ENCODE measurements at regions not wholly inside any gene's neighbourhood (a gene's known extent, or its start where the extent isn't known, plus 50 kb on each side); places are given as distances from the start of the nearest gene placed in this dataset.
"Not testable (repeated sequence)": the region's sequence is repeated elsewhere in the genome, so short reads cannot be mapped to it uniquely, and the experiment has no call there.

DNA sequence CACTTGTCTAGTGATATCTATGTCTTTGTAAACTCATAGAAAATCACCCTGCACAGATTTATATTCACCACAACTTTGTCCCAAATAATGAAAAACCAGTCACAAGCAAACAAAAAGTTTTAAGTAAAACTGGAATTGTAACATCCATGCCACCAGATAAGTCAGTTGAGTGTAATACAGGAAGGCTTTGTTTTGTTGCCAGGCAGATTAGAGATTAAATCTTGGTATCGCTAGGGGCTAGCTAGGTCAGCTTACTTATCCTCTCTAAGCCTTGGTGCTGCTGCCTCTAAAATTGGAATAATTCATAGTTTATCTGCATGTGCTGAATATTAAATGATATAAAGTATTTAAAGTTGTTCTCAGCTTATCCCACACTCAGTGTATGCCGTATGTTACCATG is 1062.5 kb downstream of the CDH9 start:
- DNase-seq (no peak), ATAC-seq (ENCODE audit: insufficient read depth, low FRiP score) (no peak)
- 71 to 90% methylated on average over 2 of the region's 2 CpGs for WGBS, 2 donors
- Histone ChIP-seq H3K4me1 (ENCODE audit: control insufficient read depth in 5 of 5, insufficient read depth in 5 of 5, low read length in 5 of 5) (no peaks in the 10 kb centered on the region), H3K36me3 (ENCODE audit: control insufficient read depth in 4 of 4, insufficient read depth in 4 of 4, low read length in 4 of 4) (peaks cover 0 to 2% (median 0%) of the 10 kb centered on the region in 4 donors), H3K9ac (ENCODE audit: insufficient read depth in 1 of 2, low read length in 2 of 2) (no peak overlapping the region), H3K27ac (ENCODE audit: low read depth in 1 of 2, low read length in 1 of 2) (no peak overlapping the region), H3K27me3 (ENCODE audit: control insufficient read depth in 3 of 3, insufficient read depth in 3 of 3, low read length in 2 of 3) (no peaks in the 10 kb centered on the region), H3K9me3 (ENCODE audit: control insufficient read depth in 4 of 4, insufficient read depth in 3 of 4, low read length in 3 of 4) (peaks cover 0 to 2% (median 0%) of the 10 kb centered on the region in 4 donors), H3K4me3 (no peak overlapping the region)
- TF ChIP-seq, protein P1, sequence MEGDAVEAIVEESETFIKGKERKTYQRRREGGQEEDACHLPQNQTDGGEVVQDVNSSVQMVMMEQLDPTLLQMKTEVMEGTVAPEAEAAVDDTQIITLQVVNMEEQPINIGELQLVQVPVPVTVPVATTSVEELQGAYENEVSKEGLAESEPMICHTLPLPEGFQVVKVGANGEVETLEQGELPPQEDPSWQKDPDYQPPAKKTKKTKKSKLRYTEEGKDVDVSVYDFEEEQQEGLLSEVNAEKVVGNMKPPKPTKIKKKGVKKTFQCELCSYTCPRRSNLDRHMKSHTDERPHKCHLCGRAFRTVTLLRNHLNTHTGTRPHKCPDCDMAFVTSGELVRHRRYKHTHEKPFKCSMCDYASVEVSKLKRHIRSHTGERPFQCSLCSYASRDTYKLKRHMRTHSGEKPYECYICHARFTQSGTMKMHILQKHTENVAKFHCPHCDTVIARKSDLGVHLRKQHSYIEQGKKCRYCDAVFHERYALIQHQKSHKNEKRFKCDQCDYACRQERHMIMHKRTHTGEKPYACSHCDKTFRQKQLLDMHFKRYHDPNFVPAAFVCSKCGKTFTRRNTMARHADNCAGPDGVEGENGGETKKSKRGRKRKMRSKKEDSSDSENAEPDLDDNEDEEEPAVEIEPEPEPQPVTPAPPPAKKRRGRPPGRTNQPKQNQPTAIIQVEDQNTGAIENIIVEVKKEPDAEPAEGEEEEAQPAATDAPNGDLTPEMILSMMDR (IDR thresholded peaks at IDR 0.05; ENCODE audit: control extremely low read depth, extremely low read depth) = no peak

- Histone ChIP-seq H3K27ac (ENCODE audit: low read depth in 1 of 2, low read length in 1 of 2) (no peak overlapping the region), H3K4me1 (ENCODE audit: control insufficient read depth in 5 of 5, insufficient read depth in 5 of 5, low read length in 5 of 5) (no peaks in the 10 kb centered on the region), H3K9ac (ENCODE audit: insufficient read depth in 1 of 2, low read length in 2 of 2) (no peak overlapping the region), H3K36me3 (ENCODE audit: control insufficient read depth in 4 of 4, insufficient read depth in 4 of 4, low read length in 4 of 4) (no peaks in the 10 kb centered on the region), H3K27me3 (ENCODE audit: control insufficient read depth in 3 of 3, insufficient read depth in 3 of 3, low read length in 2 of 3) (no peaks in the 10 kb centered on the region), H3K4me3 (no peak overlapping the region), H3K9me3 (ENCODE audit: control insufficient read depth in 4 of 4, insufficient read depth in 3 of 4, low read length in 3 of 4) (peaks cover 0 to 2% (median 0%) of the 10 kb centered on the region in 4 donors)
- DNase-seq (no peak), ATAC-seq (ENCODE audit: insufficient read depth, low FRiP score) (no peak)
- TF ChIP-seq, protein P1 (IDR thresholded peaks at IDR 0.05; ENCODE audit: control extremely low read depth, extremely low read depth) = no peak
- 85 to 86% methylated on average over 1 of the region's 1 CpG for WGBS, 2 donors
Measured at GRCh38 chr5:25974451-25974850, 1063.9 kb downstream of the CDH9 start.

- H3K27ac ChIP-seq (ENCODE audit: low read depth in 1 of 2, low read length in 1 of 2) = no peak overlapping the region
- H3K27me3 ChIP-seq (ENCODE audit: control insufficient read depth in 3 of 3, insufficient read depth in 3 of 3, low read length in 2 of 3) = no peaks in the 10 kb centered on the region
- WGBS, 2 donors = 83 to 85% methylated on average over 3 of the region's 3 CpGs
- H3K9me3 ChIP-seq (ENCODE audit: control insufficient read depth in 4 of 4, insufficient read depth in 3 of 4, low read length in 3 of 4) = peaks cover 0 to 2% (median 0%) of the 10 kb centered on the region in 4 donors
- TF ChIP-seq, protein P1 (IDR thresholded peaks at IDR 0.05; ENCODE audit: control extremely low read depth, extremely low read depth) = no peak
- ATAC-seq (ENCODE audit: insufficient read depth, low FRiP score) = no peak
- no peak overlapping the region for H3K4me3 ChIP-seq
- H3K36me3 ChIP-seq (ENCODE audit: control insufficient read depth in 4 of 4, insufficient read depth in 4 of 4, low read length in 4 of 4) = no peaks in the 10 kb centered on the region
- DNase-seq = no peak
- no peaks in the 10 kb centered on the region for H3K4me1 ChIP-seq (ENCODE audit: control insufficient read depth in 5 of 5, insufficient read depth in 5 of 5, low read length in 5 of 5)
- H3K9ac ChIP-seq (ENCODE audit: insufficient read depth in 1 of 2, low read length in 2 of 2) = no peak overlapping the region
Measured at GRCh38 chr5:25970906-25971489, 1067.4 kb downstream of the CDH9 start.

DNA sequence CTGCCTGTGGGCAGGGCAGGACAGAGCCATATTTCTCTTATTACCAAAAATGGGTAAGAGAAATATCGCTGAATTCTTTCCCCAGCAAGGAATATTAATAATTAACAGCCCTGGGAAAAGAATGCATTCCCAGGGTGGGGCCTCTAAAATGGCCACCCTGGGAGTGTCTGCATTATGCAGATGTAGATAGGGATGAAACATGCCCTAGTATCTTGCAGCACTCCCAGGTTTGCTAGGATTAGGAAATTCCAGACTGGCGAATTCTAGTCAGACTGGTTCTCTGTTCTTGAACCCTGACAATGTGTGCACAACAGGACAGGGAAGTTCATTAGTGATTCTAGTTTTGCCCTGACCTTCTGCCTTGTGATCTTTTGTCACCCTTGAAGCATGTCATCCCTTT is 1069.3 kb downstream of the CDH9 start:
- WGBS, 2 donors = 82 to 89% methylated on average over 2 of the region's 2 CpGs

More for the DNA sequence above, 1069.3 kb downstream of the CDH9 start:
- DNase-seq; ATAC-seq (ENCODE audit: insufficient read depth, low FRiP score); H3K36me3 ChIP-seq (ENCODE audit: control insufficient read depth in 4 of 4, insufficient read depth in 4 of 4, low read length in 4 of 4); H3K4me1 ChIP-seq (ENCODE audit: control insufficient read depth in 5 of 5, insufficient read depth in 5 of 5, low read length in 5 of 5); H3K4me3 ChIP-seq; H3K27me3 ChIP-seq (ENCODE audit: control insufficient read depth in 3 of 3, insufficient read depth in 3 of 3, low read length in 2 of 3); H3K9me3 ChIP-seq (ENCODE audit: control insufficient read depth in 4 of 4, insufficient read depth in 3 of 4, low read length in 3 of 4); H3K9ac ChIP-seq (ENCODE audit: insufficient read depth in 1 of 2, low read length in 2 of 2); H3K27ac ChIP-seq (ENCODE audit: low read depth in 1 of 2, low read length in 1 of 2): not testable (repeated sequence)
